A549 (cell line): ENCODE measurements at regions not wholly inside any gene's neighbourhood (a gene's known extent, or its start where the extent isn't known, plus 50 kb on each side); places are given as distances from the start of the nearest gene placed in this dataset.
"Not testable (repeated sequence)": the region's sequence is repeated elsewhere in the genome, so short reads cannot be mapped to it uniquely, and the experiment has no call there.

Experiments
- ATAC-seq, 2 experiments: fragments of 200-7000 bp in 1 of 2; fragments of >200 bp in 1 of 2; cut with Nextera tagmentation in 1 of 2; cut with Tn5 transposase in 1 of 2; 3 replicates each; pipeline versions ENCODE4 v1.8.0 to v1.9.1; 2018 to 2020; ENCODE audit warnings: mild to moderate bottlenecking in 1 of 2, moderate library complexity in 1 of 2
- CTCF ChIA-PET: fragments of 300-600 bp; sonication (Branson Sonifier 250); formaldehyde crosslinking; extraction: SDS; loops from one replicate; lab custom pipeline; 2021; ENCODE audit warnings: antibody characterized with exemption, inconsistent platforms; lab: Yijun Ruan, JAX
- POLR2A ChIA-PET: fragments of 350-600 bp; formaldehyde crosslinking; extraction: SDS; loops from one replicate; lab custom pipeline; 2021; ENCODE audit warnings: antibody characterized with exemption, inconsistent platforms; lab: Yijun Ruan, JAX
- DNase-seq, 2 experiments: peaks; one replicate each; pipeline versions ENCODE4 v3.0.0 to v3.0.0-alpha.2; 2011 to 2016; ENCODE audit warnings: low read depth in 1 of 2, low spot score in 1 of 2
- FAIRE-seq: peaks from 2 replicates; lab custom pipeline; 2011; peaks lifted over from hg19 to GRCh38; lab: Jason Lieb, UNC
- H3K27ac ChIP-seq, 2 experiments: fragments of >200 bp; sonication (Bioruptor Twin); formaldehyde crosslinking; 3 replicates each; pipeline ENCODE4 v1.5.1; 2016 to 2017
- H3K4me1 ChIP-seq: fragments of >200 bp; sonication (Bioruptor Twin); formaldehyde crosslinking; 3 replicates; pipeline ENCODE4 v1.6.1; 2016
- H3K4me2 ChIP-seq: fragments of >200 bp; sonication (Bioruptor Twin); formaldehyde crosslinking; 3 replicates; pipeline ENCODE4 v1.6.1; 2016
- H3K4me3 ChIP-seq: fragments of >200 bp; sonication (Bioruptor Twin); formaldehyde crosslinking; 3 replicates; pipeline ENCODE4 v1.5.1; 2016
- H3K9me3 ChIP-seq: fragments of >200 bp; sonication (Bioruptor Twin); formaldehyde crosslinking; 3 replicates; pipeline ENCODE4 v1.6.1; 2016
- JUN ChIP-seq, 2 experiments: fragments of >200 bp; sonication (Bioruptor Twin); formaldehyde crosslinking; IDR thresholded peaks; 2 replicates in 1 of 2; 3 replicates in 1 of 2; pipeline ENCODE4 v1.6.1; 2016 to 2017
- MAFK ChIP-seq: fragments of 450-650 bp; IDR thresholded peaks from 2 replicates; pipeline ENCODE4 v1.6.1; 2014; ENCODE audit not compliant: partially characterized antibody
- RFX5 ChIP-seq: fragments of 450-650 bp; IDR thresholded peaks from 2 replicates; pipeline ENCODE4 v1.7.1; 2014; ENCODE audit warnings: antibody characterized with exemption, mild to moderate bottlenecking, moderate library complexity
- WGBS: methylation state at CpG from one replicate; pipeline ENCODE4 v1.1.6; 2017; ENCODE audit errors: missing lambda C conversion rate; 5-methylcytosine and 5-hydroxymethylcytosine counted together

GRCh38 chr1:223996376-223996775 lies 117.5 kb upstream of the FBXO28 start:
- H3K4me3 ChIP-seq, FAIRE-seq, CTCF ChIA-PET, ATAC-seq, H3K27ac ChIP-seq, DNase-seq, H3K4me1 ChIP-seq, POLR2A ChIA-PET, H3K9me3 ChIP-seq, H3K4me2 ChIP-seq: not testable (repeated sequence)
- WGBS, result 98% methylated on average over 2 of the region's 2 CpGs

DNA sequence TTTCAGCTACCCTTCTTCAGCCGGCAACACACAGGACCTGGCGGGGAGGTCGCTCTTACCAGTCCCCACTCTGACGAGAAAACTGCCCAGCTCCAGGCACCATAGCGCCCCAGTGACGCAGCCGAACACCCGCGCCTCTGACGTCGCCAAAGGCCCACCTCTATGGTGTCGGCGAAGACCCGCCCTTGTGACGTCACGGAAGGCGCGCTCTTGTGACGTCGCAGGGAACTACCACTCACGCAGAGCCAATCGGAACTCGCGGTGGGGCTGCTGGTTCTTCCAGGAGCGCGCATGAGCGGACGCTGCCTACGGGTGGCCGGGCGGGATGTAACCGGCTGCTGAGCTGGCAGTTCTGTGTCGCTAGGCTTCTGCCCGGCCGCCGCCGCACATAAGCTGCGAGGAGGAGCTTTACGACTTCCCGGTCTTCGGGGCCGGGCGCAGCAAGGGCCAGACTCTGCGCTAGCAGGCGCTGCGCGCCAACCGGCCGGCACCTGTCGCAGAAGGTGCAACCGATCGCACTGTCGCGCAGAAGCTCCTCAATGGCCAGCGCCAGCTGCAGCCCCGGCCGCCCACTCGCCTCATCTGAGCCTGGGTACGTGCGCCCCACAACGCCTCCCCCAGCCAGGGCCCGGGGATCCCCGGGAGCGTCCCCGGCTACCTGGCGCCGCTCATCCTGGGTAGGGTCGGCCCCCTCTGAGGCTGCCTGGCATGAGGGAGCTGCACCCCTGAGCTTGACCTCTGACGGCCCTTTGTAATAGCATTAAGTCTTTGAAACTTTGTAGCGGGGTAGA lies 121.3 kb upstream of the FBXO28 start:
- peak; percentile 100 for ATAC-seq
- H3K9me3 ChIP-seq, FAIRE-seq, POLR2A ChIA-PET, CTCF ChIA-PET, H3K4me1 ChIP-seq: not testable (repeated sequence)
- Histone ChIP-seq H3K27ac (peak overlapping the region; percentile 81 to 91), H3K4me2 (peak overlapping the region; percentile 86), H3K4me3 (peak overlapping the region; percentile 72)
- peak; percentile 80 to 99 for DNase-seq
- 0% methylated on average over 27 of the region's 70 CpGs for whole genome bisulfite sequencing
- TF ChIP-seq MAFK (peak; percentile 98), JUN (IDR thresholded peaks at IDR 0.05) (peak in 1 of 2 experiments; percentile 23; a peak in 2 of 5 replicates), RFX5 (peak; percentile 55; the same call in 1 of the 2 replicates)

GRCh38 chr1:223991297-223991857 lies 122.5 kb upstream of the FBXO28 start:
- ATAC-seq, FAIRE-seq, DNase-seq, H3K9me3 ChIP-seq, POLR2A ChIA-PET, H3K4me1 ChIP-seq: not testable (repeated sequence)
- WGBS, result 96% methylated on average over 10 of the region's 10 CpGs
- Histone ChIP-seq H3K4me3 (peak overlapping the region; percentile 72; the same call in 2 of the 3 replicates), H3K27ac (peak overlapping the region in 1 of 2 experiments; percentile 91; a peak in 4 of 6 replicates), H3K4me2 (peak overlapping the region; percentile 63)
- CTCF ChIA-PET, result interaction anchor here (0.6 kb wide), 1 partner anchor 805 kb away, joined by 4 read pairs; no protein-coding TSS in a partner anchor

- H3K27ac ChIP-seq, ATAC-seq, FAIRE-seq, H3K9me3 ChIP-seq, DNase-seq, H3K4me3 ChIP-seq, H3K4me1 ChIP-seq, H3K4me2 ChIP-seq, CTCF ChIA-PET, POLR2A ChIA-PET: not testable (repeated sequence)
- 70% methylated on average over 4 of the region's 4 CpGs for WGBS
Observed at GRCh38 chr1:223961985-223962384, 116.2 kb upstream of the TP53BP2 start.

- H3K4me3 ChIP-seq, CTCF ChIA-PET, H3K4me1 ChIP-seq, ATAC-seq, DNase-seq, POLR2A ChIA-PET, H3K4me2 ChIP-seq, H3K9me3 ChIP-seq, H3K27ac ChIP-seq, FAIRE-seq: not testable (repeated sequence)
- 52% methylated on average over 2 of the region's 2 CpGs for WGBS
Observed at GRCh38 chr1:223952801-223953200, 107.1 kb upstream of the TP53BP2 start.

- H3K27ac ChIP-seq, H3K9me3 ChIP-seq, FAIRE-seq, POLR2A ChIA-PET, H3K4me3 ChIP-seq, CTCF ChIA-PET, ATAC-seq, H3K4me1 ChIP-seq, H3K4me2 ChIP-seq, DNase-seq: not testable (repeated sequence)
- 88% methylated on average over 14 of the region's 14 CpGs for WGBS
Observed at GRCh38 chr1:223951551-223951950, 105.8 kb upstream of the TP53BP2 start.

GRCh38 chr1:223949944-223950343 lies 104.2 kb upstream of the TP53BP2 start:
- CTCF ChIA-PET, H3K4me2 ChIP-seq, POLR2A ChIA-PET, FAIRE-seq, H3K9me3 ChIP-seq, H3K4me3 ChIP-seq, ATAC-seq, H3K4me1 ChIP-seq, H3K27ac ChIP-seq, DNase-seq: not testable (repeated sequence)
- WGBS, result 87% methylated on average over 4 of the region's 10 CpGs

DNA sequence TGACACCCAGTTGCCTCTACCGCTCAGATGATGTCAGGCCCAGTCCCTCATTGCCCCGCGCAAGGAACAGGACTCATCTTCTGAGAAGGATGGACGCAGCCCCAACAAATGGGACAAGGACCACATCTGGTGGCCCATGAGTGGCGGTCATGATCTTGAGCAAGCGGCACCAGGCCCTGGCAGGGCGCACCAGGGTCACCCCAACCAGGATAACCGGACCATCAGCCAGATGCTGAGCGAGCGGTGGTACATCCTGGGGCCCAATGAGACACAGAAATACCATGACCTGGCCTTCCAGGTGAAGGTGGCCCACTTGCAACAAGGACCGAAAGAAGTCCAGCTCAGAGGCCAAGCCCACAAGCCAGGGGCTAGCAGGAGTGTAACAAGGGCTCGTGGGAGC lies 102.3 kb upstream of the TP53BP2 start:
- H3K4me3 ChIP-seq, H3K4me1 ChIP-seq, FAIRE-seq, DNase-seq, H3K27ac ChIP-seq, POLR2A ChIA-PET, H3K4me2 ChIP-seq, CTCF ChIA-PET, H3K9me3 ChIP-seq, ATAC-seq: not testable (repeated sequence)
- WGBS, result 81% methylated on average over 6 of the region's 12 CpGs

- CTCF ChIA-PET, DNase-seq, H3K4me3 ChIP-seq, FAIRE-seq, H3K4me2 ChIP-seq, H3K27ac ChIP-seq, ATAC-seq, H3K9me3 ChIP-seq, H3K4me1 ChIP-seq, POLR2A ChIA-PET: not testable (repeated sequence)
- WGBS, result 84% methylated on average over 2 of the region's 2 CpGs
Observed at GRCh38 chr1:223936592-223936991, 90.8 kb upstream of the TP53BP2 start.

- FAIRE-seq, H3K9me3 ChIP-seq, CTCF ChIA-PET, DNase-seq, POLR2A ChIA-PET, ATAC-seq, H3K4me3 ChIP-seq, H3K4me2 ChIP-seq, H3K27ac ChIP-seq, H3K4me1 ChIP-seq: not testable (repeated sequence)
- WGBS, result 38% methylated on average over 1 of the region's 1 CpG
Observed at GRCh38 chr1:223931476-223931875, 85.7 kb upstream of the TP53BP2 start.
